ENCODE measurements at regions not wholly inside any gene's neighbourhood (a gene's known extent, or its start where the extent isn't known, plus 50 kb on each side); places are given as distances from the start of the nearest gene placed in this dataset.

- Histone ChIP-seq H3K4me2 (ENCODE audit: low read depth, low read length, poor library complexity, severe bottlenecking) (no peak overlapping the region), H3K9me2 (replicated peaks; ENCODE audit: low read depth, low read length) (no peaks in the 10 kb centered on the region), H3K27me3 (ENCODE audit: insufficient read depth, low read length, poor library complexity, severe bottlenecking) (no peaks in the 10 kb centered on the region), H4K20me1 (ENCODE audit: insufficient read depth, low read length, poor library complexity, severe bottlenecking) (no peaks in the 10 kb centered on the region), H3K79me2 (ENCODE audit: insufficient read depth, low read length) (no peaks in the 10 kb centered on the region), H2AFZ (ENCODE audit: low read length) (no peak overlapping the region), H3K9me3 (ENCODE audit: insufficient read depth, low read depth, low read length) (no peaks in the 10 kb centered on the region), H3K9ac (ENCODE audit: low read depth, low read length, poor library complexity, severe bottlenecking) (no peak overlapping the region), H3K4me1 (ENCODE audit: insufficient read depth, low read length, poor library complexity, severe bottlenecking) (peaks cover 11% of the 10 kb centered on the region), H3K36me3 (ENCODE audit: insufficient read depth, low read length) (no peaks in the 10 kb centered on the region), H3F3A (ENCODE audit: low read depth) (no peaks in the 10 kb centered on the region), H3K4me3 (ENCODE audit: low read length, poor library complexity, severe bottlenecking) (no peak overlapping the region)
- TF ChIP-seq CTCF (conservative IDR thresholded peaks at IDR 0.05; ENCODE audit: low read length) (no peak), EZH2phosphoT487 (IDR thresholded peaks at IDR 0.05; ENCODE audit: borderline replicate concordance) (no peak)
Measured at GRCh38 chr3:55164876-55165275, 237.0 kb upstream of the LRTM1 start.

GRCh38 chr3:55164191-55164590 lies 236.3 kb upstream of the LRTM1 start:
- H3K79me2 ChIP-seq (ENCODE audit: insufficient read depth, low read length): no peaks in the 10 kb centered on the region
- H3K27me3 ChIP-seq (ENCODE audit: insufficient read depth, low read length, poor library complexity, severe bottlenecking): peaks cover under 1% of the 10 kb centered on the region
- H3K4me2 ChIP-seq (ENCODE audit: low read depth, low read length, poor library complexity, severe bottlenecking): no peak overlapping the region
- no peaks in the 10 kb centered on the region for H3K9me2 ChIP-seq (replicated peaks; ENCODE audit: low read depth, low read length)
- H3K4me1 ChIP-seq (ENCODE audit: insufficient read depth, low read length, poor library complexity, severe bottlenecking): peaks cover 15% of the 10 kb centered on the region
- no peaks in the 10 kb centered on the region for H3F3A ChIP-seq (ENCODE audit: low read depth)
- no peaks in the 10 kb centered on the region for H3K9me3 ChIP-seq (ENCODE audit: insufficient read depth, low read depth, low read length)
- H3K9ac ChIP-seq (ENCODE audit: low read depth, low read length, poor library complexity, severe bottlenecking): no peak overlapping the region
- H3K36me3 ChIP-seq (ENCODE audit: insufficient read depth, low read length): no peaks in the 10 kb centered on the region
- H4K20me1 ChIP-seq (ENCODE audit: insufficient read depth, low read length, poor library complexity, severe bottlenecking): no peaks in the 10 kb centered on the region
- no peak overlapping the region for H2AFZ ChIP-seq (ENCODE audit: low read length)
- H3K4me3 ChIP-seq (ENCODE audit: low read length, poor library complexity, severe bottlenecking): no peak overlapping the region
- TF ChIP-seq EZH2phosphoT487 (IDR thresholded peaks at IDR 0.05; ENCODE audit: borderline replicate concordance): no peak
- no peak for TF ChIP-seq CTCF (conservative IDR thresholded peaks at IDR 0.05; ENCODE audit: low read length)

GRCh38 chr3:55163421-55163820 lies 235.6 kb upstream of the LRTM1 start:
- H3K9ac ChIP-seq (ENCODE audit: low read depth, low read length, poor library complexity, severe bottlenecking): no peak overlapping the region
- peaks cover 8% of the 10 kb centered on the region for H3K27me3 ChIP-seq (ENCODE audit: insufficient read depth, low read length, poor library complexity, severe bottlenecking)
- H3K9me3 ChIP-seq (ENCODE audit: insufficient read depth, low read depth, low read length): no peaks in the 10 kb centered on the region
- H3K9me2 ChIP-seq (replicated peaks; ENCODE audit: low read depth, low read length): no peaks in the 10 kb centered on the region
- no peaks in the 10 kb centered on the region for H3K79me2 ChIP-seq (ENCODE audit: insufficient read depth, low read length)
- peaks cover 15% of the 10 kb centered on the region for H3K4me1 ChIP-seq (ENCODE audit: insufficient read depth, low read length, poor library complexity, severe bottlenecking)
- TF ChIP-seq EZH2phosphoT487 (IDR thresholded peaks at IDR 0.05; ENCODE audit: borderline replicate concordance): no peak
- TF ChIP-seq CTCF (conservative IDR thresholded peaks at IDR 0.05; ENCODE audit: low read length): no peak
- H3K36me3 ChIP-seq (ENCODE audit: insufficient read depth, low read length): no peaks in the 10 kb centered on the region
- H4K20me1 ChIP-seq (ENCODE audit: insufficient read depth, low read length, poor library complexity, severe bottlenecking): no peaks in the 10 kb centered on the region
- no peak overlapping the region for H2AFZ ChIP-seq (ENCODE audit: low read length)
- H3K4me2 ChIP-seq (ENCODE audit: low read depth, low read length, poor library complexity, severe bottlenecking): no peak overlapping the region
- no peak overlapping the region for H3K4me3 ChIP-seq (ENCODE audit: low read length, poor library complexity, severe bottlenecking)
- H3F3A ChIP-seq (ENCODE audit: low read depth): no peaks in the 10 kb centered on the region

All from Loucy (cell line).